ENCODE measurements at regions not wholly inside any gene's neighbourhood (a gene's known extent, or its start where the extent isn't known, plus 50 kb on each side); places are given as distances from the start of the nearest gene placed in this dataset.

- TF ChIP-seq CTCF (IDR thresholded peaks at IDR 0.05) (no peak), POLR2A (IDR thresholded peaks at IDR 0.05) (no peak)
Observed at GRCh38 chr16:11403920-11404319, 58.7 kb downstream of the RMI2 start.
